Osteocyte (in vitro differentiated cells): ENCODE measurements at regions not wholly inside any gene's neighbourhood (a gene's known extent, or its start where the extent isn't known, plus 50 kb on each side); places are given as distances from the start of the nearest gene placed in this dataset.

ENCODE experiments used
- DNase-seq: peaks from one replicate; pipeline ENCODE4 v3.0.0; 2021; ENCODE audit warnings: mixed read lengths; ENCODE audit not compliant: unreplicated experiment; ENCODE audit errors: extremely low spot score
- H3K27ac Mint-ChIP-seq: one replicate; pipeline ENCODE4 v1.8.0; 2021; ENCODE audit warnings: mild to moderate bottlenecking, mixed read lengths; ENCODE audit not compliant: unreplicated experiment
- H3K27me3 Mint-ChIP-seq: one replicate; pipeline ENCODE4 v1.8.0; 2021; ENCODE audit warnings: mixed read lengths; ENCODE audit not compliant: unreplicated experiment
- H3K36me3 Mint-ChIP-seq: one replicate; pipeline ENCODE4 v1.8.0; 2021; ENCODE audit warnings: mixed read lengths; ENCODE audit not compliant: unreplicated experiment
- H3K4me1 Mint-ChIP-seq: one replicate; pipeline ENCODE4 v1.8.0; 2021; ENCODE audit warnings: mixed read lengths; ENCODE audit not compliant: unreplicated experiment
- H3K4me3 Mint-ChIP-seq: one replicate; pipeline ENCODE4 v1.8.0; 2021; ENCODE audit warnings: mild to moderate bottlenecking, moderate library complexity, mixed read lengths; ENCODE audit not compliant: unreplicated experiment
- H3K9me3 Mint-ChIP-seq: one replicate; pipeline ENCODE4 v1.8.0; 2021; ENCODE audit warnings: mixed read lengths; ENCODE audit not compliant: unreplicated experiment
- TF ChIP-seq, protein P1 (sequence below): fragments of 200-600 bp; sonication (generic); IDR thresholded peaks from 2 replicates; pipeline ENCODE4 v1.5.0; 2021; ENCODE audit warnings: antibody characterized with exemption, mild to moderate bottlenecking, moderate library complexity

DNA sequence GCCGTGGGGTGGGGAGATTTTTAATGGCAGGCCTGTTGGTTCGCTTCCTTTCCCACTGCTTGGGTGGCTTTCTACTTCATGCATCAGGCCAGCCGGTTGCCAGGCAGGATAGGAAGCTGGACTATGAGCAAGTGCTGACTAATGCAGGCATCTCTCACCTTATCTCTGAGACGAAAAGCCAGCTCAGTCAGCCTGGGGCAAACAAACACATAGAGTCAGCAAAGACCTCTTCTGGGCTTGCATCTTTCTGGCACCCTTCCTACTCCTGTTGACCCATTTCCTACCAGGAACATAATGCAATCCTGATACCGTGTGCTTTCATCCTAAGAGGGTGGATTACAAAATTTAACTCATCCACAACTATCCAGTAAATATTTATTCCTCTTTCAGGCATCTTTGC lies 416.6 kb upstream of the MEX3C start:
- H3K36me3 Mint-ChIP-seq = no peaks in the 10 kb centered on the region
- no peaks in the 10 kb centered on the region for H3K27me3 Mint-ChIP-seq
- no peak for DNase-seq
- TF ChIP-seq, protein P1, sequence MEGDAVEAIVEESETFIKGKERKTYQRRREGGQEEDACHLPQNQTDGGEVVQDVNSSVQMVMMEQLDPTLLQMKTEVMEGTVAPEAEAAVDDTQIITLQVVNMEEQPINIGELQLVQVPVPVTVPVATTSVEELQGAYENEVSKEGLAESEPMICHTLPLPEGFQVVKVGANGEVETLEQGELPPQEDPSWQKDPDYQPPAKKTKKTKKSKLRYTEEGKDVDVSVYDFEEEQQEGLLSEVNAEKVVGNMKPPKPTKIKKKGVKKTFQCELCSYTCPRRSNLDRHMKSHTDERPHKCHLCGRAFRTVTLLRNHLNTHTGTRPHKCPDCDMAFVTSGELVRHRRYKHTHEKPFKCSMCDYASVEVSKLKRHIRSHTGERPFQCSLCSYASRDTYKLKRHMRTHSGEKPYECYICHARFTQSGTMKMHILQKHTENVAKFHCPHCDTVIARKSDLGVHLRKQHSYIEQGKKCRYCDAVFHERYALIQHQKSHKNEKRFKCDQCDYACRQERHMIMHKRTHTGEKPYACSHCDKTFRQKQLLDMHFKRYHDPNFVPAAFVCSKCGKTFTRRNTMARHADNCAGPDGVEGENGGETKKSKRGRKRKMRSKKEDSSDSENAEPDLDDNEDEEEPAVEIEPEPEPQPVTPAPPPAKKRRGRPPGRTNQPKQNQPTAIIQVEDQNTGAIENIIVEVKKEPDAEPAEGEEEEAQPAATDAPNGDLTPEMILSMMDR = no peak
- no peaks in the 10 kb centered on the region for H3K4me1 Mint-ChIP-seq
- peaks cover 3% of the 10 kb centered on the region for H3K9me3 Mint-ChIP-seq
- H3K27ac Mint-ChIP-seq = no peak overlapping the region
- no peak overlapping the region for H3K4me3 Mint-ChIP-seq

DNA sequence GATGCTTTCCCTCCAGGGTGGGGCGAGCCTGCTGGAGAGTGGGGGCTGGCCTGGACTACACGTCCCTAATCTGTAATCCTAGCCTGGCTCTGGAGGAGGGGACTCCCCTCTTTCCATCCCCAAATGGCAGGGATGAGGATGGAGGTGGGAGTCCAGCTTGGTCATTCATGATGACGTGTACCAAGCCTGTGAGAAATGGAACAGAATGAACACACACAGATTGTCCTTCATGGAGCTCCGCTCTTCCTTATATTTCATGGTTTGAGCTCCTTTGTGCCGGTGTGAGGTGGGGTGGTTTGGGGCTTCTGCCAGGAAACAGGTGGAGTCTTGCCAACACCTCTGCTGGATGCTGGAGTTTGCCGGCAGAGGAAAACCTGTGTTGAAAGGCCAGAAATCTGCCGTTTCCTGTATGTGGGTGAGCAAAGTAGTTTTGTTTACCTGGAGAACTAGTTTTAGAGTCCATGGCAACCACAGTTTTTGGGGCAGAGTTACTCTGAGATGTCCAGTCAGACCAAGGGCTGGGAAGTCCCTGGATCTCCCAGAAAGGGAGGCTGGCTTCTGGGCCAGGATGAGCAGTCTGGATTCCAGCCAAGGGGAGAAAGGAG lies 417.6 kb upstream of the MEX3C start:
- Mint-ChIP-seq H3K36me3 (no peaks in the 10 kb centered on the region), H3K27me3 (no peaks in the 10 kb centered on the region), H3K4me3 (no peak overlapping the region), H3K27ac (no peak overlapping the region), H3K4me1 (no peaks in the 10 kb centered on the region), H3K9me3 (peaks cover 3% of the 10 kb centered on the region)
- no peak for DNase-seq
- TF ChIP-seq, protein P1 = no peak

DNA sequence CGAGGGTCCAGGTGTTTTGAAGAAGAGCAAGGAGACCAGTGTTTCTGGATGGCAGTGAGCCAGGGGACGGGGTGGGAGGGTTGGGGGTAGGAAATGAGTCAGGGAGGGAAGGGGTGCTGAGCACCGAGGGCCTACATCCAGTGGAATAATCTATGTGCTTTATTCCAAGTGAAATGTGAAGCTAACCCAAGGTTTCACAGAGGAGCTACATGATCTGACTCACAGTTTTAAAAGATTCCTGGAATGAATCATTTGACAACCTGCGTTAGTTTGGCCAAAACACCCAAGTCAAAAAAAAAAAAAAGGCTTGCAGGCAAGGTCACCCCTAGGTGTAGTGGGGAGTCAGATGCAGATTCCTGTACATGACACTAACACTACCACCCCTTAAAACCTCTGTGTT lies 419.7 kb upstream of the MEX3C start:
- TF ChIP-seq, protein P1 = no peak
- H3K27ac Mint-ChIP-seq = no peak overlapping the region

DNA sequence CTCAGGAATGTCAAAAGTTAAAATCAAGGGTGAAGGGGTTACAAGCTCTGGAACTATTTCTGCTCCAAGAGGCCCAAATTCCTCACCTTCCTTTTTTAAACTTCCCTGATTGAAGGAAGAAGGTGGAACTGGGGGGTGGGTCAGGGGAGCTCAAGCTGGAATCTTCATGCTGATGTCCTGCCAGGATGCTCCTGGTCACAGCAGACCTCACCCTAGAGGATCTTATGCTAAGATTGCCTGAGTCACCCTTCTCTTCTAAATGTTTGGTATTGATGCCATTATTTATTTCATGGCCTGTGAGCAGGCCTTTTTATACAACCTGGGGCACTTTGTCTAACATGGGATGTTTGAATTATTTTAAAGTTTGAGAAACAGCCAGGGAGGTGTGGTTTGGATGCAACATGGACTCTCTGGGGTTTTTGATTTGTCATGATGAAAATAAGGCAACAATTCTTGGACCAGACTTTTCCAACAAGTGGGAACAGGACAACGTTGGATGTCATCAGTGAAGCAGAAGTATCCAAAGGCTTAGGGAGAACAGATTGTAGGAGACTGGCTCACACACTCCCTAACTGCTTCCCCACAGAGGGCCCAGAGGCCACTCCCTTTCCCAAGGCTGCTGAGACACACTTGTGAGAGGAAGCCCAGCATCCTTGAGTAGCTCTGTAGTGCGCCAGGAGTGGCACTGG lies 420.2 kb upstream of the MEX3C start:
- TF ChIP-seq, protein P1 = no peak
- H3K36me3 Mint-ChIP-seq = no peaks in the 10 kb centered on the region

More for the DNA sequence above, 419.7 kb upstream of the MEX3C start:
- peaks cover 2% of the 10 kb centered on the region for H3K27me3 Mint-ChIP-seq
- H3K36me3 Mint-ChIP-seq = no peaks in the 10 kb centered on the region
- no peak for DNase-seq
- H3K9me3 Mint-ChIP-seq = peaks cover 3% of the 10 kb centered on the region
- no peak overlapping the region for H3K4me3 Mint-ChIP-seq
- H3K4me1 Mint-ChIP-seq = no peaks in the 10 kb centered on the region

DNA sequence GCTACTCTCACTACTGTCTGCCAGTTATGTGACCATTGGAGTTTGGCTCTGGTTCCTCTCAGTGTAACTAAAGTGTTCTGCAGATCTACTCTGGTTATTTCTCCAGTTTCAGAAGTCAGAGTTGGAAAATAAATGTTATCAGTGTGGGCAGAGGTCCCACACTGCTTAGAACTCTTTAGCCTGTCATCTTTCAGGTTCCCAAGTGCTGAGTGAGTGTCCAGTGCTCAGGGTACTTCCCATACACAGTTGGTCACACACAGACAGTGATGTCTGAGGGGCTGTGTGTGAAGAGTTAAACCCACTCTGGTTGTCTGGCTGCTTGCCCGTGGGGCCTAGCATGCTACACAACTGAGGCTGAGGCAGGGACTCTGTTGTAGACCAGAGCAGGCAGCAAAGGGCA lies 421.8 kb upstream of the MEX3C start:
- Mint-ChIP-seq H3K4me3 (no peak overlapping the region), H3K36me3 (no peaks in the 10 kb centered on the region), H3K4me1 (no peaks in the 10 kb centered on the region), H3K27me3 (peaks cover 5% of the 10 kb centered on the region), H3K27ac (no peak overlapping the region), H3K9me3 (no peaks in the 10 kb centered on the region)
- DNase-seq = no peak
- TF ChIP-seq, protein P1 = no peak

More for the DNA sequence above, 420.2 kb upstream of the MEX3C start:
- DNase-seq = no peak
- Mint-ChIP-seq H3K4me3 (no peak overlapping the region), H3K27ac (no peak overlapping the region), H3K9me3 (peaks cover 3% of the 10 kb centered on the region), H3K4me1 (no peaks in the 10 kb centered on the region), H3K27me3 (peaks cover 5% of the 10 kb centered on the region)
